ENCODE measurements at regions not wholly inside any gene's neighbourhood (a gene's known extent, or its start where the extent isn't known, plus 50 kb on each side); places are given as distances from the start of the nearest gene placed in this dataset.

DNA sequence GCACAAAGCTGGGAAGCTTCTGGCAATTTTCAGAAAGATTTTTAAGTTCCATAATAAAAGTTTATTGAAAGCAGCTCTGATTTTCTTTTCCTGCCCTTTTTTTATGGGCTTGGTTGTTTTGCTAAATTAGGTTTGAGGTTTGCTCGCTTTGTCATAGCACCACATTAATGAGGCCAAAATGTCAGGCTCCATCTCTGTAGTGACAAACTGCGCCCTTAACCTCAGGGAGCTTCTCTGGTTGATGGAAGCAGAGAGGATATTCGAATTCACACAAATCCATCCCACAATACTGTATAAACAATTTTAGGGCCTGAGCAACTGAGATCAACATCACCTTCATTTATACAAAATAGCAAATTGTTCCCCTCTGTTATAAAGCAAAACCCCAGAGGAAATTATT, 342.6 kb upstream of the TMPO start:
- TF ChIP-seq, protein P1, sequence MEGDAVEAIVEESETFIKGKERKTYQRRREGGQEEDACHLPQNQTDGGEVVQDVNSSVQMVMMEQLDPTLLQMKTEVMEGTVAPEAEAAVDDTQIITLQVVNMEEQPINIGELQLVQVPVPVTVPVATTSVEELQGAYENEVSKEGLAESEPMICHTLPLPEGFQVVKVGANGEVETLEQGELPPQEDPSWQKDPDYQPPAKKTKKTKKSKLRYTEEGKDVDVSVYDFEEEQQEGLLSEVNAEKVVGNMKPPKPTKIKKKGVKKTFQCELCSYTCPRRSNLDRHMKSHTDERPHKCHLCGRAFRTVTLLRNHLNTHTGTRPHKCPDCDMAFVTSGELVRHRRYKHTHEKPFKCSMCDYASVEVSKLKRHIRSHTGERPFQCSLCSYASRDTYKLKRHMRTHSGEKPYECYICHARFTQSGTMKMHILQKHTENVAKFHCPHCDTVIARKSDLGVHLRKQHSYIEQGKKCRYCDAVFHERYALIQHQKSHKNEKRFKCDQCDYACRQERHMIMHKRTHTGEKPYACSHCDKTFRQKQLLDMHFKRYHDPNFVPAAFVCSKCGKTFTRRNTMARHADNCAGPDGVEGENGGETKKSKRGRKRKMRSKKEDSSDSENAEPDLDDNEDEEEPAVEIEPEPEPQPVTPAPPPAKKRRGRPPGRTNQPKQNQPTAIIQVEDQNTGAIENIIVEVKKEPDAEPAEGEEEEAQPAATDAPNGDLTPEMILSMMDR (IDR thresholded peaks at IDR 0.05; ENCODE audit: low read length), result no peak
- no peak for TF ChIP-seq EZH2 (IDR thresholded peaks at IDR 0.05; ENCODE audit: borderline replicate concordance, low read length)
